GM18867 (cell line): ENCODE measurements at regions not wholly inside any gene's neighbourhood (a gene's known extent, or its start where the extent isn't known, plus 50 kb on each side); places are given as distances from the start of the nearest gene placed in this dataset.

Experiments used
- ATAC-seq: cut with Tn5 transposase; IDR thresholded peaks from one replicate; pipeline ENCODE4 v1.9.1; 2021; ENCODE audit warnings: mild to moderate bottlenecking, moderate library complexity; ENCODE audit not compliant: unreplicated experiment

DNA sequence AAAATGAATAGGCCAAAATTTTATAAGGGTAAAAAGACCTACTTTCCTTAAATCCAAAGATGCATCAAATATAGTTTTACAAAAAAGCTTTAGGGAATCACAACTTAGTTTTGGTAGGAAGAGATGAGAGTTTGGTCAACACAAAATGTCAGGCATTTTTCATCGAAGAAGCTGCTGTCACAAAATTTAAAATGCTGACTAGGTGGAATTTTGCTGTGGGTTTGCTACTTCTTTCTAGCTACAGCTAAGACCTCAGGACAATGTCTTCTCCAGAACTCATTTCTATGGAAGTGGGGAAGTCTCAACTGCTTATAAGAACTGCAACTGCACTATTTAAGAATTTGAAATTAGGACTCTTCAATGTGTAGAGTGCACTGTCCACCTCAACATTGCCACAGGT lies 351.1 kb downstream of the HAO1 start:
- ATAC-seq = no peak

DNA sequence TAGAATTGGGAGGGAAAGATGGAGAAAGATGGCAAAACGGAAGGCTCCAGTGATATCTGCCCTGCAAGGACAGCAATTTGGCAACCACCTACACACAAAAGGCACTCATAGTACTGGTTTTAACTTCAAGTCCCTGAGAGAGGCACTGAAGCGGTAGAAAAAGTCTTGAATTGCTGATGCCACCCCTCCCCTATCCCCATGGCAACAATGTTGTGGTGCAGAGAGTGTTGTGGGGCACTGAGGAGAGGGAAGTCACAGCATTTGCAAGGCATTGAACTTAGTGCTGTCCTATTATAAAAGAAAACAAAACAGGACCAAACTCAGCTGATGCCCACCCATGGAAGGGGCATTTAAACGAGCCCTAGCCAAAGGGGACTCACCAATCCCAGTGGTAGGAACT lies 343.7 kb downstream of the HAO1 start:
- no peak for ATAC-seq

DNA sequence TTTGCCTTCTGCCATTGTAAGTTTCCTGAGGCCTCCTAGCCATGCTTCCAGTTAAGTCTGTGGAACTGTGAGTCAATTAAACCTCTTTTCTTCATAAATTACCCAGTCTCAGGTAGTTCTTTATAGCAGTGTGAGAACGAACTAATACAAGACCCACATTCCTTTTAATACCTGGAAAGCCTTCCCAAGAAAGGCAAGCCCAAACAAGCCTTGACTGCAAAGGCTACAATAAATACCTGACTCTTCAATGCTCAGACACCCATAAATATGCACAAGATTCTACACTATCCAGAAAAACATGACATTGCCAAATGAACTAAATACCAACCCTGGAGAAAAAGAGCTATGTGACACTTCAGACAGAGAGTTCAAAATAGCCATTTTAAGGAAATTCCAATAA lies 338.8 kb downstream of the HAO1 start:
- no peak for ATAC-seq

DNA sequence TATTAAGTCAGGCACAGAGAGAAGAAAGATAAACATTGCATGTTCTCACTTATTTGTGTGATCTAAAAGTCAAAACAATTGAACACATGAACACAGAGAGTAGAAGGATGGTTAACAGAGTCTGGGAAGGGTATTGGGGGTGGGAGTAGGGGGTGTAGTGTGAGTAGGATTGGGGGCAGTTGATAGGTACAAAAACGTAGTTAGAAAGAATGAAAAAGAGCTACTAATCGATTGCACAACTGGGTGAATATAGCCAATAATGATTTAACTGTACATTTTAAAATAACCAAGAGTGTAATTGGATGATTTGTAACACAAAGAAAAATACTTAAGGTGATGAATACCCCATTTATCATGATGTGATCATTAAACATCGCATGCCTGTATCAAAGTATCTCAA lies 333.3 kb downstream of the HAO1 start:
- ATAC-seq = no peak

DNA sequence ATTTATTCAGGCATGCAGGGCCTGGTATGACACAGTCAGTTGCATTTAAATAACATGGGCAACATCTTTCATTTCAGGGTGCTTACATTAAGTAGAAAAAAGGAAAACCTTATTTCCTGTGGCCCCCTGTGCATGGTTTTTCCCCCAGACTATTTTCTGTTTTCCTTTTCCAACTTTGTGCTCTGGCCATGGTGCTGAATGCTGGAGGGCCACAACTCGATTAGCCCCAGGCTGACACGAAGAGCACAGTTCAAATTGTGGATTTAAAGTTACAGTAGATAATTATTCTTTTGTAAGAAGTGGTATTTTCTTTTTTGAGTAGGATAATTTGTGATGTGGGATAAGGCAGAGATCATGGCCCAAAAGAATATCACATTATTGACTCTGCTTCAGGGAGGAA lies 332.0 kb downstream of the HAO1 start:
- ATAC-seq = no peak

DNA sequence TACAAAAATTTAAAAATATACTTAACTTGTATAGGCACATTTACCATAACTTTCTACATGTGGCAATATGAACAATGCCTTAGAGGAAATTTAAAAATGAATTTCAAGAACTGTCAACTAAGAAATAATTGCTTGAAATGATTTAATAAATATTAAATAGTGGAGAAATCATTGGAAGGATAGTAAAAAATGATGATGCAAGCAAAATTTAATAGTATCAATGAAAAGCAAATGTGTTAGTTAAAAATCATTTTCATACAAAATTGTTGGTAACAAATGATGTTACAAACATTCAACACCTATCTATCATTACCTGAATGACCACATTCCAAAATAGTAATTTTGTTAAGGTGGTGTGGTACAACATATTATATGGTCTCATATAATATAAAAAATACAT lies 331.0 kb downstream of the HAO1 start:
- no peak for ATAC-seq

DNA sequence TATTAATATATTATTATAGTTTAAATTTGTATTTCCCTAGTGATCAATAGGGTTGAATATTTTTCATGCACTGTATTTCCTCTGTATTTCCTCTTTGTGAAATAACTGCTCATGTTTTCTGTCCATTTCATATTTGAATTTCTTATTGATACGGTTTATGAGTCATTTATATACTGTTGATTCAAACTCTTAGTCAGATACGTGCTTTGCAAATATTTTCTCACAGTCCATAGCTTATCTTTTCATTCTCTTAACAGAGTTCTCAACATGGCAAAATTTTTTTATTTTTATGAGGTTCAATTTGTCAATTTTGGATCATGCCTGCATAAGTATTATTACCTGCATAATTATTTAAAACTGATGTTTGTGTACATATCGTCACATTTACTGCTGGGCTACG lies 329.6 kb downstream of the HAO1 start:
- no peak for ATAC-seq

DNA sequence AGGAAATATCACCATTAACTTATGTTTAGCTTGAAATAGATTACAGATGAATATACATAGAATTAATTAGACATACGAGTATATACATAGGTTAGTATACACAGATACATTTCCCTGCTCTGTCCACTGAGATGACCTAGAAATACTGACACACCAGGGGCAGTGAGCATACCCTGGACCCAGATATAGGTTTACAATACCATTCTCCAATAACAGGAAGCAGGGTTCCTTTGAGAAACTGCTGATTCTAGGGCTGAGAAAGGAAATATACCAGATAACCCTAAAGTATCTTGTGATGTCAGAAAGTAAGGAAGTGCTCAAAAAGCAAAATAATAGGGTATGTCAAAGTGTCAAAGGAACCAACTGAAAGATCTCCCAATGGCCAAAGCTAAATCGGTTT lies 322.5 kb downstream of the HAO1 start:
- ATAC-seq = no peak

DNA sequence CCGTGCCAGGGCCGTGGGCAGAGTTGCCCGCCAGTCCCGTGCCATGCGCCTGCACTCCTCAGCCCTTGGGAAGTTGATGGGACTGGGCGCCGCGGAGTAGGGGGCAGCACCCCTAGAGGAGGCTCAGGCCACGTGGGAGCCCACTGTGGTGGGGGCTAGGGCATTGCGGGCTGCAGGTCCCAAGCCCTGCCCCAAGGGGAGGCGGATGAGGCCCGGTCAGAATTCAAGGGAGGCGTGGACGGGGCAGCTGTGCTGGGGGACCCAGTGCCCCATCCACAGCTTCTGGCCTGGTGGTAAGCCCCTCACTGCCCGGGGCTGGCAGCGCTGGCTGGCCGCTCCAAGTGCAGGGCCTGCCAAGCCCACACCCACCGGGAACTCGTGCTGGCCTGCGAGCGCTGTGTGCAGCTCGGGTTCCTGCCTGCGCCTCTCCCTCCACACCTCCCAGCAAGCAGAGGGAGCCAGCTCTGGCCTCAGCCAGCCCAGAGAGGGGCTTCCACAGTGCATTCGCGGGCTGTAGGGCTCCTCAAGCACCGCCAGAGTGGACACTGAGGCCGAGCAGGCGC lies 317.8 kb downstream of the HAO1 start:
- ATAC-seq = no peak

DNA sequence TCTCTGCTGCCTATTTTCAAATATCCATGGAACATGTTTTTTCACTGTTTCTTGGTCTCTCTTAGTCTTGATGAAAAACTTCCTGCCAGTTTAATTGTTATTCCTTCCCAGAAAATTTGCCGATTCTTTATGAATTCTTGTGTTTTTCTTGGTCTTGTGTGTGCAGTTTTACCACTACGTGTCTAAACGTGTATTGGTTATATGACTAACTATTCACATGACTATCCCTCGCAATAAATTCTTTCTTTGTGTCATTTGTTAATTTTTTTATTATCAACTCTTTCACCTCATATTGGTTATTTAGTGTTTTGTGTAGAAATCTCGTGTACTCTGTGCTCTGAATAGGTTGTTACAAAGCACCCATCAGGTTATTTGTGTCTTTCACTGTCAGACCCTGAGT lies 315.4 kb downstream of the HAO1 start:
- ATAC-seq = no peak

DNA sequence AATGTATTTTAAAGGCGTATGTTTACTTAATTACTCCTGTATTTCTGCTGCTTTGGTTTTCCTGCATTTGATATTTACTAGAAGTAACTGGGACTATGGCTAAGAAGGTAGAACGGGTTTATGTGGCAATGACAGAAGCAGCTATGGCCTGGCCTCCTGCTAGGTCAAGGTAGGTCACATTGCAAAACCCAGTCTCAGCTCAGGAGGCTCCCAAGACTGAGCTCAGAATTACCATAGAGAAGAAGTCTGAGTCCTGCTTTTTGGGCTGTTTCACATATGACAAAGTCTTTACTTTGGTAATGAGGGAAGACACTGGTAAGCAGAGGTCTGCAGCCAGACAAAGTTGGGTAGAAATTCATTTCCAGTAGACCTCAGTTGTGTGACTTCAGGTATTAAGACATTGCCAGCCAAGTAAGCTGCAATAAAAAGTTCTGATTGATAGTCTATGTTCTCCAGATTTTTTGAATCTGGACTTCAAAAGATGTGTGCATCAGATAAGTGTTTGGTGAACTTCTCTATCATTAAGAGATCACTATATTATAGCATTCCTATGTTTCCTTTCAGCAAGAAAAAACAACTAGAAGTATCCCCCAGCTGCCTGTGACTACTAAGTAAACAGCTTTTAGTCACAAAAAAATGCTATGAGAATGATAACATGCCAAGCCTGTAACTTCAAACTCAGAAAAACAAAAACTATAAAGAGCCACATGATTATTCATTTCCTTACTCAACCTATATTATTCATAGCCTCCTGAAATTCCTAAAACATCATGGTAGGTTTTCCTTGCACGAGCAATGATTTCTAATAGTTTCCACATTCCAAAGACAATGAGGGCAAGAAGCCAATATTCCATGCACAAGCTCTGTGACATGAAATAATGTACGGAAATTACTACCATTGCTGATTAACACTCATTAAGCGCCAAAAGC lies 312.3 kb downstream of the HAO1 start:
- no peak for ATAC-seq

DNA sequence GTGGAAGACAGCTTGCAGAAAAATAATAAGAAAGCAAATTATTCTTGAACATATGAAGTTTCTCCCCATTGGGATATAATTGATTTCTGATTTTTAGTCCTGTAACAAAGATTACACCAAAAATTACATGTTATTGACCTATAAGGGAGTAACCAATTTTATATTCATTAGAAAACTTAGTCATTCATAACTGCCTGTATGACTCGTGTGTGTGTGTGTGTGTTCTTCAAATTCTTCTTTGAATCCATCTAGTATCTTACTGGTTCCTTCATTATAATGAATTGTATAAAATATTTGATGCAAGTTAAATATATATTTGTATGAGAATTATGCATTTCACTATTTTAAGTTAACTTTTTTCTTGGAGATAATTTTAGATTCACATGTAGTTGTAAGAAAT lies 310.4 kb downstream of the HAO1 start:
- ATAC-seq = no peak

DNA sequence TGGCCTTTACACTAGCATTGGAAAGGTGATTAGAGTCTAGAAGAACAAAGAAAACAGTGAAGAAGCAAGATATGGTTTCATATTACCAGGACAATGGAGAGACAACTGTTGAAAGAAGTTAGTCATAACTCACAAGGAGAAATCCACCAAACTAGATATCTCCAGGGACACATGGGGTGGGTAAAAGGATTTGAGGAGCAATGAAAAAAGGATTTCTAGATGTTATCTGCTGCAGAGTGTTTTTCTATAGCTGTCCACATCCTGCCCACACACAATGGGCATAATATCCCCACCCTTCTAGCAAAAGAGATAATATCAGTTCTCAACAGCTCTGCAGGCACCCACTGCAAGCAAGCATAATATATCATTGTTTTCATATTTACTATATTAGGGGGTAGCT lies 303.1 kb downstream of the HAO1 start:
- ATAC-seq = no peak

DNA sequence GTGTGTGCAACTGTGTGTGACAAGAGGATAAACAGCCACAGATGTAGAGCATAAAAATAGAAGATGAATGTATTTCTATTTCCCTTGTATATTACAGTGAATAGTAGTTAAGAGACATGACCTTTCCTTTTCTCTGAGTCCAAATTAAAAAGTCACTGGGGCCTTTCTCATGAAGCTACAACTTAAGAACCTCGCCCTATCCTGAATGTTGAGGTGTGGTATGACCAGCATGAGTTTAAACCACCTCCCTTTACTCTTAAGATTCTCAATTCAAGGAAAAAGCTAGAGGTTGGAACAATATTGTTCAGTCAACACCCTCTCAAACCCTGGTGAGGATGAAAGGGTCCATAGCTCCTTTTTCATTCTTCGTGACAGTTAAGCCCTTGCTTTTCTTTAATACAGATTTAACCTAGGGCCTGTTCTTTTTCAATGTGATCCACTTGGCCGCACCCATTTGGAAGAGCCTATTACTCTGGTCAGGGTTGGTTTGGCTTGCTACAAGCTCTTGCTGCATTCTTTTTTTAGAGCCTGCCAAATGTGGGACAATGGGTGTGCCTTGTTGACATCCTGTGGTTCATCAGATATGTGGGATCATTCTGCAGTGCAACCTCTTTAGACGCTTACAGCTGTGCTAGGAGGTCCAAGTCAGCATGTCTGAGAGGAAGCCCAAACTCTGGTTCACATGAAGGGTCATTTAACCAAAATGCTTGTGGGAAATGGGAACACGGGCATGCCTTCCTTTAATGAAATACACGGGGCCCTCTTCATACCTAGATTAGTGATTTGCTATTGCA lies 290.0 kb downstream of the HAO1 start:
- ATAC-seq = no peak

DNA sequence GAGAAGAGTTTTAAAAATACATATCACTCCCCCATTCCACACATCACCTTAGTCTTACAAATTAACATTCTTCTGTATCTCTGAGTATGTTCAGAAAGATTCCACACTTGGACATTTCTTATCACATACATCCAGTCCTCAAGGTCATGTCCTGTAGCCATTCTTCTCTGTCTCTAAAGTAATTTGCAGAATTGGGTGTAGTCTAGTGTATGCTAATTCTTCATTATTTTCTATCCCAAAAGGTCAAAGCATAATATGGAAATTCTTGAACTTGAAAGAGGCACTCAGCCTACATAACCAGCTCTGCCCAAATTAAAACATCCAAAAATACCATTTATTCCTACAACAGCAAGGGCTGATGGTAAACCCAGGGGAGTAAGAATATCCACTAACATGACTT lies 286.0 kb downstream of the HAO1 start:
- no peak for ATAC-seq

DNA sequence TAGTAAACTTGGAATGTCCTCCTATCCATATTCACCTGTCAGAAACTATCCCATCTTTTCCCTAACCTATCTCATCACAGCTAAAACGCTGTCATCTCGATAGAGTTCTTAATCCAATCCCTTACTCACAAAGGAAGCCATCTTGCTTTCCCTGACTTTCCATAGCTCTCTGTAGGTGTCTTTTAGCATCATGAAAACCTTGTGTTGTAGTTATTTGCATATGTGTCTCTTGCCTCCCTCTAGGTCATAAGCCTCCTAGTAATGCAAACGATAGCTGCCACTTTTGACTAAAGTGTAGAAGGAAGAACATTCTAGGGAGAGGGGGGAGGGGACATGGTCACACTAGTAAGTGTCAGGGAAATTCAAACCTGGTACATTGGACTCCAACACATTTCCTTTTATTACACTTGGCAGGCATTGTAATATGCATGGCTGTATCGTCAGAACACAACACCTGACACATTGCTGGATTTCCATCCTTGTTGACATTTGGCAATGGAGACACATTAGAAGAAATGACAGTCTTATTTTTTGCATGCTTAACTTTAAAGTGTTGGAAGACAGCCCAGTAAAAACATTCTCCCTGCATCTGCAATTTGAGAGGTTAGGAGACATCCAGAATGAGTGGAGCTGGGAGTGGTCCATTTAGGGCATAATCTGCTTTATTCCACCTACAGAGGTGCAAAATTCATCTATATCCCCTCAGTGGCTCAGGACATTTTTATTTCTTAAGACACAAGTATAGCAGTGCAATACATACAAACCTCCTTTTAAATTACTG lies 283.4 kb downstream of the HAO1 start:
- no peak for ATAC-seq

DNA sequence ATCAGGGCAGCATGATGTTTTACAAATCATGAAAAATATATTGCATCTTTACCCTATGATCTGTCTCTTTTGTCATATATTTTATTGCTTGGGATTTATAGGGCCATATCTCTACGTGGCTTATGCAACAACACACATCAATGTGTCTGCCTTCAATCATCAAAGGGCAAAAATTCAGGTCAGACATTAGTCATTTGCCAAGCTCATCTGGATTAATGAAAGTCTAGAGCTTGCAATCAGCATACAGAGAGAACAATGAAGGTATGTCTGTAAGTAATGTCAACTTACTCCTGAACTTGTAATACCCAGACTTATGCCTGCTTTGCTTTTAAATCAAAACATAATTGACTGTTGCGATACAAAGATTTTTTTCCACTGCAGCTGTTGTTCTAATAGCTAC lies 282.7 kb downstream of the HAO1 start:
- ATAC-seq = no peak

DNA sequence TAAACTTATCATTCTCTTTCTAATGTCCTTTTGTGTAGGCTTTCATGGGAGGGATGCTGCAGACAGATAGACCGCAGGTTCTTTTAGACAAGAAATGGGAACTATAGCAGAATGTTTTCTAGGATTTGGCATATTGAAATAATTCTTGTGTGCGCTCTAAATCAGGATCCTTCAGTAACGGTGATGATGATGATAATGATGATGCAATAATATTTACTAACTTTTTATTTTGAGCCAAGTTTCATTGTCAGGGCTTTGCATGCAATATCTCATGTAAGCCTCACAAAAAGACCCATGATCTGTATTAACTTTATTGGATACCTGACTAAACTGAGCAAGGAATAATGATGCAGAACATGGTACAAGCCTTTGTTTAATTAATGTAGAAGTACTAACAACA lies 280.1 kb downstream of the HAO1 start:
- ATAC-seq = no peak

DNA sequence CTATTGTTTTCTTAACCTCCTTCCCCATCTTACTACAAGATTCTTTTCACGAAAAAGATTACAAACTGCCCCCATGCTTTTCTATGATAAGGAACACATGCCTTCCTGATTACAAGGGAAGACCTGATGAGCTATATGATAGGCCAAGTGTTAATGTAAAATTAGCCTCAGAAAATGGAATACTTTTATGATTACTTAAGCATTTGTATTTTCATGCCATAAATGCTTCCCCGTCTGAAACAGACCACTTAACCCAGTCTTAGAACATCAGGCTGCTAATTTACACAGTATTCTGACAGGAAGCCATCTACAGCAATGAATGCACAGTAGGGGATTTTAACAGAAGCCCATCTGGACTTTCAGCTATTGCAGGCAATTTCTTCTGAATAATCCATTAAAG lies 274.9 kb downstream of the HAO1 start:
- ATAC-seq = no peak

DNA sequence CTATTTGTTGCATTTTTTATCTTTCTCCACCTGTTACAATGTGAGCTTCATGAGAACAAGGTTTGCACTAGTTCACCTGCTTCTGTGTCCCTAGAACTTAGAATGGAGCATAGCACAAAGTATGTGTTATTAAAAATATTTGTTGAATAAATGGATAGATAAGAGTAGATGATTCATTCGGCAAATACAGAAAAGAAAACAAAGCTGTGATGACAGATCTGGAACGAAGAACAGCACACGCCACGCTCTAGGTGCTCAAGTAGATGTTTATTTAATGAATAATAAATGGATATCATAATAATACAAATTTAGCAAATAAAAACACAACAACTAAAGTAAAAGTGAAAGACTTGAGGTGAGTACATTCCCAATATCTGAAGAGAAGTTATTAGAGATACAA lies 273.1 kb downstream of the HAO1 start:
- no peak for ATAC-seq

DNA sequence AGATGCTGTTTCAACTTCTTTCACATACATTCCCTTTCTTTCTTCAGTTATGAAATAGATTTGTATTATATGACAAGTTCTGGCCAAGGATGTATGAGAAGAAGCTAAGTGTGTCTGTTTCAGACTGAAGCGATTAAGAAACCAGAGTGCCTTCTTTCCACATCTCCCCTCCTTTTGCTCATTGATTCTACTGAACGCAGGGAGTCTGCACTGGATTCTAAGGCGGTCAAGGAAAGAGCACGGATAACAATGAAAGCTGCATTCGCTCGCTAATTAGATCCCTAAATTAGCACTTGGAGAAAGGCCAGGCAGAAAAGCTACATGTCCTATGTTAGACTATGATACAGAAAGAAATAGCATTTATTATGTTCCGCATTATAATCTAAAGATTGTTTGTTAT lies 267.7 kb downstream of the HAO1 start:
- no peak for ATAC-seq
